HG03439 (cell line): ENCODE measurements at regions not wholly inside any gene's neighbourhood (a gene's known extent, or its start where the extent isn't known, plus 50 kb on each side); places are given as distances from the start of the nearest gene placed in this dataset.

Experiments
- ATAC-seq: cut with Tn5 transposase; IDR thresholded peaks from one replicate; pipeline ENCODE4 v1.9.1; 2021; ENCODE audit warnings: mild to moderate bottlenecking, moderate library complexity; ENCODE audit not compliant: unreplicated experiment

GRCh38 chr18:61057443-61057842, 275.8 kb upstream of the CDH20 start:
- no peak for ATAC-seq

GRCh38 chr18:61062258-61062657, 271.0 kb upstream of the CDH20 start:
- no peak for ATAC-seq

- no peak for ATAC-seq
These were observed 268.3 kb upstream of the CDH20 start for GRCh38 chr18:61064911-61065310.

GRCh38 chr18:61076986-61077385, 256.2 kb upstream of the CDH20 start:
- ATAC-seq, result no peak

- no peak for ATAC-seq
These were observed 253.5 kb upstream of the CDH20 start for GRCh38 chr18:61079714-61080113.

GRCh38 chr18:61080954-61081528, 252.2 kb upstream of the CDH20 start:
- no peak for ATAC-seq

GRCh38 chr18:61082976-61083630, 250.1 kb upstream of the CDH20 start:
- no peak for ATAC-seq

- no peak for ATAC-seq
These were observed 248.2 kb upstream of the CDH20 start for GRCh38 chr18:61085036-61085435.

GRCh38 chr18:61085761-61086160, 247.5 kb upstream of the CDH20 start:
- ATAC-seq, result no peak

GRCh38 chr18:61086657-61087056, 246.6 kb upstream of the CDH20 start:
- ATAC-seq, result no peak

- ATAC-seq, result no peak
These were observed 241.9 kb upstream of the CDH20 start for GRCh38 chr18:61091379-61091778.

GRCh38 chr18:61093965-61094364, 239.3 kb upstream of the CDH20 start:
- no peak for ATAC-seq

GRCh38 chr18:61096226-61096625, 237.0 kb upstream of the CDH20 start:
- ATAC-seq, result no peak

GRCh38 chr18:61107113-61107512, 226.1 kb upstream of the CDH20 start:
- no peak for ATAC-seq

GRCh38 chr18:61108706-61109105, 224.5 kb upstream of the CDH20 start:
- ATAC-seq, result no peak

- no peak for ATAC-seq
These were observed 209.9 kb upstream of the CDH20 start for GRCh38 chr18:61123309-61123708.

- ATAC-seq, result no peak
These were observed 205.3 kb upstream of the CDH20 start for GRCh38 chr18:61127714-61128467.

- no peak for ATAC-seq
These were observed 204.2 kb upstream of the CDH20 start for GRCh38 chr18:61129001-61129400.

GRCh38 chr18:61132031-61132430, 201.2 kb upstream of the CDH20 start:
- ATAC-seq, result no peak

- no peak for ATAC-seq
These were observed 199.4 kb upstream of the CDH20 start for GRCh38 chr18:61133783-61134182.

- no peak for ATAC-seq
These were observed 196.4 kb upstream of the CDH20 start for GRCh38 chr18:61136711-61137251.

- no peak for ATAC-seq
These were observed 191.5 kb upstream of the CDH20 start for GRCh38 chr18:61141691-61142090.
